Duodenal mucosa (tissue), 2 donors: ENCODE measurements at regions not wholly inside any gene's neighbourhood (a gene's known extent, or its start where the extent isn't known, plus 50 kb on each side); places are given as distances from the start of the nearest gene placed in this dataset.

Experiments
- H3K27ac ChIP-seq: one replicate; pipeline ENCODE4 v1.7.0; 2013; ENCODE audit warnings: low read depth, low read length
- H3K27me3 ChIP-seq, 2 donors: one replicate each; pipeline ENCODE4 v1.7.0; 2013; ENCODE audit warnings: low read length in 2 of 2, control low read depth in 1 of 2; ENCODE audit not compliant: insufficient read depth in 2 of 2, control insufficient read depth in 1 of 2
- H3K36me3 ChIP-seq, 2 donors: one replicate each; pipeline ENCODE4 v1.7.0; 2013; ENCODE audit warnings: low read length in 2 of 2, control low read depth in 1 of 2; ENCODE audit not compliant: insufficient read depth in 2 of 2, control insufficient read depth in 1 of 2
- H3K4me1 ChIP-seq, 2 donors: one replicate each; pipeline ENCODE4 v1.7.0; 2013; ENCODE audit warnings: low read length in 2 of 2, control low read depth in 1 of 2; ENCODE audit not compliant: insufficient read depth in 2 of 2, control insufficient read depth in 1 of 2
- H3K4me3 ChIP-seq, 2 donors: one replicate each; pipeline ENCODE4 v1.7.0; 2013; ENCODE audit warnings: low read length in 2 of 2, low read depth in 1 of 2
- H3K9ac ChIP-seq, 2 donors: one replicate each; pipeline ENCODE4 v1.7.0; 2013; ENCODE audit warnings: low read length in 2 of 2, low read depth in 1 of 2
- H3K9me3 ChIP-seq, 2 donors: one replicate each; pipeline ENCODE4 v1.7.0; 2013; ENCODE audit warnings: low read length in 2 of 2, control low read depth in 1 of 2; ENCODE audit not compliant: control insufficient read depth in 1 of 2

DNA sequence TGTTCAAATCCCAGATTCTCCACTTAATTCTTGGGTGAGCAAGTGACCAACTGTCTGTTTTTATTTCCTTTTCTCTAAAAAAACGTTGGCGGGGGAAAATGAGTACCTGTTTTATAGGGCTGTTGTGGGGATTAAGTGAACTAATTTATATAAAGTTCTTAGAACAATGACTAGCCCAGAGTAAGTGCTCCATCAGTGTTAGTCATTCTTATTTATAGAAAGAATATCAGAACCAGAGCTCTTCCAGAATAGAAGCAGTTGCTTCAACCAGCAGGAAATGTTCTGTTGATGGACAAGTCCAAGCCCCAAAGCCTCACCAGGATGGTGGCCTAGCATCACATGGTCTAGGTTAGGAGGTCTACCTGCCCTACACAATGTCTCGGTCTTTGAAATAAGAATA lies 379.2 kb downstream of the ACTL7B start:
- Histone ChIP-seq H3K27me3 (no peaks in the 10 kb centered on the region), H3K4me1 (peaks cover 0 to 9% of the 10 kb centered on the region in 2 donors), H3K4me3 (no peak overlapping the region), H3K9me3 (no peaks in the 10 kb centered on the region), H3K27ac (no peak overlapping the region), H3K36me3 (no peaks in the 10 kb centered on the region), H3K9ac (no peak overlapping the region)

- Histone ChIP-seq H3K27me3 (no peaks in the 10 kb centered on the region), H3K9ac (no peak overlapping the region), H3K36me3 (no peaks in the 10 kb centered on the region), H3K9me3 (no peaks in the 10 kb centered on the region), H3K4me3 (no peak overlapping the region), H3K4me1 (peaks cover 0 to 9% of the 10 kb centered on the region in 2 donors), H3K27ac (no peak overlapping the region)
Observed at GRCh38 chr9:108475813-108476212, 380.0 kb downstream of the ACTL7B start.

DNA sequence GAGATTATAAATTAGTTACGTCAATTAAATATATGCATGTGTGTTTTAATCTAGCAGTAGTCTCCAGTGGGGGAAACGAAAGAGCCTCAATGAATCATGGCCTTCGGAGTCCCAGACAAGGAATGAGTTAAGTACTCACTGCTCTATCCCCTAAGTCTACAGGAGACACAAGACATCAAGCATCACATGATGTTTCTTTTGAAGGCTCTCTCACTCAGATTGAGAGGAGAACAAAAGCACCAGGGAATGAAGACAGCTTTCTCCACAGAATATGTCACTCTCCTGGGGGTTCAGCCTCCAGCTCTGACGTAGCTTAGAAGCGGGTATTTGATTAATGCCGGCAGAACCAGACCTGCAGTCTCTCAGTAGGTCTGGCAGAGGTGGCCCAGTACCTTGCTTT lies 381.4 kb downstream of the ACTL7B start:
- no peaks in the 10 kb centered on the region for H3K36me3 ChIP-seq
- H3K4me3 ChIP-seq: no peak overlapping the region
- H3K27ac ChIP-seq: no peak overlapping the region
- no peaks in the 10 kb centered on the region for H3K9me3 ChIP-seq
- peaks cover 0 to 9% of the 10 kb centered on the region in 2 donors for H3K4me1 ChIP-seq
- no peaks in the 10 kb centered on the region for H3K27me3 ChIP-seq
- no peak overlapping the region for H3K9ac ChIP-seq

DNA sequence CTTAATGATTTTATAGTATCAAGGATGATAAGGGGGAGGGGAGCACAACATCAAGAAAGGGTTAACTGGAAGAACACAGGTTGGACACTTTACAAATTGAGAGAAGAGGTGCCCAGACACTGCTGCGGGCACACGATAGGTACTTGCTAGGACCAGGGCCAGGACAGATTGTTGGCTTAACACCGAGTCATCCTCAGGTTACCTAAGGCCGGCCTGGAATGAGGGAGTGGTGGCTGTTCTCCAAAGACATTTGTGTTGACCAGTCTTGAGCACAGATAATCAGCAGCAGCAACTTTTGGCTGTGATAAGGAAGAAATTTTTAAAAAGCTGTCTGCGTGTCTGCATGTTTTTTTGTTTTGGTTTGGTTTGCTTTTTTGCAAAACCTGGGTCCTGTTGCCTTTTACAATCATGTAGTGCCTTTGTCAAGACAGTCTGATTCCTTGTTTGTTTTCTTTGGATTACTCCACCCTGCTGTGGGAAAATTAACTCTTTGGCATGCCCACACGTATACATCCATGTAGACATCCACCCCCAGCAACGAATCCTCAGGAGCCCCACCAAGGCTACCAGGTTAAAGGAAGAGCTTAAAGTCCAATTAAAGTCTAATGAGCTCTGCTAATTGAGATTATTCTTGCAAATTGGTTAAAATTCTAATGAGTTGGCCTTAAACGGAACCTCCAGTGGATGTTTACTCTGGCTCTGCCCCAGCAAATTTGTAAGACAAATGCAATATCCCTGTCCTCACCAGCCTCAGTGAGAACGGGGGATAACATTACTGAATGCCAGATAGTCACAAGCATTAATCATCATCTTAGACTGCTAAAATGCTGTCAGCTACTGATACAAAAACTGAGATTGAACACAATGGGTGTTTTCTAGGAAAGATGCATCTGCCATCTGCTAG lies 382.3 kb downstream of the ACTL7B start:
- H3K36me3 ChIP-seq: no peaks in the 10 kb centered on the region
- peaks cover 0 to 8% of the 10 kb centered on the region in 2 donors for H3K4me1 ChIP-seq
- no peak overlapping the region for H3K4me3 ChIP-seq
- no peak overlapping the region for H3K9ac ChIP-seq
- no peaks in the 10 kb centered on the region for H3K9me3 ChIP-seq
- H3K27me3 ChIP-seq: no peaks in the 10 kb centered on the region
- no peak overlapping the region for H3K27ac ChIP-seq

DNA sequence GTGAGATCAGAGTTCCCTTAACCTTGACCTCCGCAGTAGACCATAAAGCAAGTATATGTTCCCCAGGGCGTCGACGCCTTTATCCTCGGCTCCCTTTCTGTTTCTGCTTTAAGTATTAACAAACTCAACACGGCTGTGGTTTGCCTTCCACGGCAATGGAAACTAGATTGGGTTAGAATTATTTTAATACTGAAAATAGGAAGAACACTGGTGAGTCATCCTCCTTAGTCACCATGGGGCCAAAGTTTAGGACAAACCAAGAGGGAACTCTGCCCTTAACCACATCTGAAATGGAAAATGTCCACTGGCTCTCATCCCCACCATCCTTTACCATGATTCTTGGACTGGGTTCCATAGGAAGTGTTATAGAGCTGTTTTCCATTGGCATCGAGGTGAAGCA lies 386.1 kb downstream of the ACTL7B start:
- Histone ChIP-seq H3K36me3 (no peaks in the 10 kb centered on the region), H3K27me3 (no peaks in the 10 kb centered on the region), H3K9me3 (no peaks in the 10 kb centered on the region), H3K9ac (no peak overlapping the region), H3K27ac (no peak overlapping the region), H3K4me3 (no peak overlapping the region), H3K4me1 (peaks cover 0 to 4% of the 10 kb centered on the region in 2 donors)

- no peak overlapping the region for H3K9ac ChIP-seq
- no peak overlapping the region for H3K27ac ChIP-seq
- no peaks in the 10 kb centered on the region for H3K36me3 ChIP-seq
- no peak overlapping the region for H3K4me3 ChIP-seq
- no peaks in the 10 kb centered on the region for H3K27me3 ChIP-seq
- H3K4me1 ChIP-seq: peaks cover 0 to 4% of the 10 kb centered on the region in 2 donors
- no peaks in the 10 kb centered on the region for H3K9me3 ChIP-seq
Observed at GRCh38 chr9:108468364-108468763, 387.4 kb downstream of the ACTL7B start.

DNA sequence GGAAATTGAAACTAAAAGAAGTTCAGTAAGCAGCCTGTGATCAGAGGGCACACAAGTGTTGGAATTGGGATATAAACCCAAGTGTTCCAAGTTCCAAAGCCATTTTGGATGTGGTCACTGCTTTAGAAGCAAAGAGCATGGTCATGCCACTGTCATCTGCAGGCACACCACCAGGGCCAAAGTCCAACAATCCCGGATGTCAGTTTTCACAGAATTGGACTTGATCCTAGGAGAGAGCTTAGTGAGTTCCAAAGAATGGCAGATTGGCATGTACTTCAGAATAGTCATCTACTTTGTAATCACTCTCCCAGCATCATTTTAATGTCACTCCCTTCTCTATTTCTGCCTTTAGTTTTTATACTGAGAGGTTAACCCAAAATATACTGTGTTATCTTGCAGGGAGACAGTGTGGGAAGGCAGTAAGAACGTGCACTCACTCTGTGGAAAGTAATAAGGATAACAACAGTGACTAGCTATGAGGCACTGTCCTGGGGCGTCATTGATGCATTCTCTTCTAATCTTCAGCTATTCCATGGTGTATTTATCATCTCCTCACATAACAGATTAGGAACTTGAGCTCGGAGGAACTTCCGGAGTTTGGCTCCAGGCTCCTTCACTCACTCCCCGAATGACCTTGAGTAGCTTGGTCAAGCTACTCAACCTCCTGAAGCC lies 388.0 kb downstream of the ACTL7B start:
- Histone ChIP-seq H3K9ac (no peak overlapping the region), H3K27me3 (no peaks in the 10 kb centered on the region), H3K36me3 (no peaks in the 10 kb centered on the region), H3K4me3 (no peak overlapping the region), H3K27ac (no peak overlapping the region), H3K4me1 (peaks cover 0 to 4% of the 10 kb centered on the region in 2 donors), H3K9me3 (no peaks in the 10 kb centered on the region)

GRCh38 chr9:108467161-108467560 lies 388.6 kb downstream of the ACTL7B start:
- Histone ChIP-seq H3K27me3 (no peaks in the 10 kb centered on the region), H3K36me3 (no peaks in the 10 kb centered on the region), H3K4me3 (no peak overlapping the region), H3K9me3 (no peaks in the 10 kb centered on the region), H3K27ac (no peak overlapping the region), H3K4me1 (peaks cover 0 to 4% of the 10 kb centered on the region in 2 donors), H3K9ac (no peak overlapping the region)

- Histone ChIP-seq H3K27me3 (no peaks in the 10 kb centered on the region), H3K9me3 (no peaks in the 10 kb centered on the region), H3K27ac (no peak overlapping the region), H3K4me3 (no peak overlapping the region), H3K9ac (no peak overlapping the region), H3K36me3 (no peaks in the 10 kb centered on the region), H3K4me1 (peaks cover 0 to 4% of the 10 kb centered on the region in 2 donors)
Observed at GRCh38 chr9:108466304-108466703, 389.5 kb downstream of the ACTL7B start.

- Histone ChIP-seq H3K27ac (no peak overlapping the region), H3K9me3 (no peaks in the 10 kb centered on the region), H3K27me3 (no peaks in the 10 kb centered on the region), H3K4me1 (peaks cover 0 to 4% of the 10 kb centered on the region in 2 donors), H3K4me3 (no peak overlapping the region), H3K9ac (no peak overlapping the region), H3K36me3 (no peaks in the 10 kb centered on the region)
Observed at GRCh38 chr9:108463932-108464606, 391.7 kb downstream of the ACTL7B start.
